ENCODE measurements at regions not wholly inside any gene's neighbourhood (a gene's known extent, or its start where the extent isn't known, plus 50 kb on each side); places are given as distances from the start of the nearest gene placed in this dataset.
A peak's percentile ranks its signal among the peaks of the same experiment; 100 is the strongest.

GRCh38 chr22:48053973-48054372 lies 1291.5 kb downstream of the TBC1D22A start:
- DNase-seq (no peak), ATAC-seq (replicated peaks) (no peak)
- Mint-ChIP-seq H3K4me3 (no peak overlapping the region), H3K9me3 (peaks cover 0 to under 1% of the 10 kb centered on the region in 2 donors), H3K4me1 (no peaks in the 10 kb centered on the region), H3K36me3 (peaks cover 0 to 3% of the 10 kb centered on the region in 2 donors), H3K27me3 (peaks cover 22 to 41% of the 10 kb centered on the region in 2 donors), H3K27ac (no peak overlapping the region)

DNA sequence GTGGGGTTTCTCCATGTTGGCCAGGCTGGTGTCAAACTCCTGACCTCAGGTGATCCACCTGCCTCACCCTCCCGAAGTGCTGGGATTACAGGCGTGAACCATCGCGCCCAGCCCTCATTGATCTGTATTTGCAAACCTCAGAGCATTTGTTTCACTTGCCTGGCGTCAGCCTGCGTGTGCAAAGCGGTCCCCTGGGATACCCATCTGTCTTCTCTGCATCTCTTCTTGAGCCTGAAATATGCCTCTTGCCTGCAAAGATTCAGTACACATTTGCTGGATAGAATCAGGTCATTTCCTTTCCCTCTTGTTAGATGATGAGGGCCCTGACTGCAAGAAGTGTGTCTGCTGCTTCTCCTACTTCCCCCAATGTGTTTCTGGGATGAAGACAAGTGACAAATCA lies 1291.0 kb downstream of the TBC1D22A start:
- no peak overlapping the region for H3K4me3 Mint-ChIP-seq
- H3K9me3 Mint-ChIP-seq, result no peaks in the 10 kb centered on the region
- H3K27me3 Mint-ChIP-seq, result peaks cover 26 to 40% of the 10 kb centered on the region in 2 donors
- DNase-seq (no peak), ATAC-seq (replicated peaks) (no peak)
- no peaks in the 10 kb centered on the region for H3K4me1 Mint-ChIP-seq
- no peak overlapping the region for H3K27ac Mint-ChIP-seq
- H3K36me3 Mint-ChIP-seq, result peaks cover 0 to 3% of the 10 kb centered on the region in 2 donors

DNA sequence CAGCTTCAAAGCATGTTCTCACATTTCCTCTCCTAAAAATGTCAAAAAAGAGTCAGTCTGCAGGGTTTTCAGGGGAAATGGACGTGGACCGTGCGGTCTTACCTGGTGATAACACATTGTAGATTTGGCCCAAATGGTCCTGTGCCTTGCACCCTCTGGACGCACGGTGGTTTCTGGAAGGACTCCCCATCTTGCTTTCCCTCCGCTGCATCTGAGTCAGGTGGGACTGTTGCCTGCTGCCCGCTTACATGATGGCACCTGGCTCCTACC lies 1290.1 kb downstream of the TBC1D22A start:
- H3K4me3 Mint-ChIP-seq, result no peak overlapping the region
- H3K27me3 Mint-ChIP-seq, result peaks cover 19 to 33% of the 10 kb centered on the region in 2 donors
- no peak for DNase-seq
- no peaks in the 10 kb centered on the region for H3K4me1 Mint-ChIP-seq
- H3K27ac Mint-ChIP-seq, result no peak overlapping the region
- no peak for ATAC-seq (replicated peaks)
- H3K9me3 Mint-ChIP-seq, result no peaks in the 10 kb centered on the region
- H3K36me3 Mint-ChIP-seq, result peaks cover 0 to 3% of the 10 kb centered on the region in 2 donors

- peaks cover 14 to 27% of the 10 kb centered on the region in 2 donors for H3K27me3 Mint-ChIP-seq
- peaks cover 0 to 2% of the 10 kb centered on the region in 2 donors for H3K36me3 Mint-ChIP-seq
- H3K4me3 Mint-ChIP-seq, result peak overlapping the region in 1 of 2 donors; percentile 42
- no peak for ATAC-seq (replicated peaks)
- H3K27ac Mint-ChIP-seq, result no peak overlapping the region
- no peaks in the 10 kb centered on the region for H3K9me3 Mint-ChIP-seq
- H3K4me1 Mint-ChIP-seq, result no peaks in the 10 kb centered on the region
- DNase-seq, result no peak
Observed at GRCh38 chr22:48051796-48052620, 1289.6 kb downstream of the TBC1D22A start.

DNA sequence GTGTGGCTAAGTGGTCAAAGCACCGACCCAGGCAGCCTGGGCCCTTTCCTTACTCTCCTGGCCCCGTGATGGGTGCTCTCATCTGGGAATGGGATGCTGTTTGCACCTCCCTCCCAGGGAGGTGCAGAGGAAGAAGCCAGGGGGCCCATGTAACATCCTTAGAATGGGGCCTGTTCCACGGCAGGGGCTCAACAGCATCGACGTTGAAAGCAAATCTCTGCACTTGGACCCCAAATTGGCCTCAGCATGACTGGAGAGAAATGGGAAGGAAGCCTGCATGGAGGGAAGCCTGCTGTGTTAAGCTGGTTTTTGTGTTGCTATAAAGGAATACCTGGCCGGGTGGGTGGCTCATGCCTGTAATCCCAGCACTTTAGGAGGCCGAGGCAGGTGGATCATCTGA lies 1288.4 kb downstream of the TBC1D22A start:
- Mint-ChIP-seq H3K4me3 (no peak overlapping the region), H3K27ac (no peak overlapping the region), H3K27me3 (peaks cover 10 to 28% of the 10 kb centered on the region in 2 donors), H3K9me3 (no peaks in the 10 kb centered on the region), H3K4me1 (peaks cover 0 to 3% of the 10 kb centered on the region in 2 donors), H3K36me3 (no peaks in the 10 kb centered on the region)
- DNase-seq (no peak), ATAC-seq (replicated peaks) (no peak)

DNA sequence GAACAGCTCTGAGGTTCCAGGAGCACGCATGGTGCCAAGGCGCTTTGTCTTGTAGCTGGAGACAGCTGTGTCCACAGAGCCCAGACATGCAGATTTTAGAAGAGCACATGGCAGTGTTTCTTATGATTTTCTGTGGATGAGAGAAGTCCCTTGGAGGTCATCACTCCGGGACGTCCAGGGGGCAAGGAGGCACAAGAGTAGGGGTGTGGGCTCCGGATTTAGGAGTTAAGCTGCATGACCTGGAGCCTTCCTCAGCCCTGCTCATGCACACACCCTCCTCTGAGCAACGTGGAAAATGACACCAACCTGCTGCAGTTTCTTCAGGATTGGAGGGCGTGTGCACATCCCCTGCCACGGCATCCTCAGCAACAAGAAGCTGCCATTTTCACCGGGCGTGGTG lies 1286.7 kb downstream of the TBC1D22A start:
- peaks cover 9 to 25% of the 10 kb centered on the region in 2 donors for H3K27me3 Mint-ChIP-seq
- ATAC-seq (replicated peaks), result no peak
- H3K4me3 Mint-ChIP-seq, result no peak overlapping the region
- H3K36me3 Mint-ChIP-seq, result no peaks in the 10 kb centered on the region
- H3K4me1 Mint-ChIP-seq, result peaks cover 0 to 8% of the 10 kb centered on the region in 2 donors
- no peak for DNase-seq
- H3K9me3 Mint-ChIP-seq, result no peaks in the 10 kb centered on the region
- H3K27ac Mint-ChIP-seq, result no peak overlapping the region

GRCh38 chr22:48047722-48048500 lies 1285.5 kb downstream of the TBC1D22A start:
- DNase-seq (no peak), ATAC-seq (replicated peaks) (no peak)
- H3K4me1 Mint-ChIP-seq, result peaks cover 0 to 8% of the 10 kb centered on the region in 2 donors
- H3K27me3 Mint-ChIP-seq, result peaks cover 14 to 21% of the 10 kb centered on the region in 2 donors
- H3K4me3 Mint-ChIP-seq, result no peak overlapping the region
- H3K9me3 Mint-ChIP-seq, result no peaks in the 10 kb centered on the region
- no peaks in the 10 kb centered on the region for H3K36me3 Mint-ChIP-seq
- no peak overlapping the region for H3K27ac Mint-ChIP-seq

DNA sequence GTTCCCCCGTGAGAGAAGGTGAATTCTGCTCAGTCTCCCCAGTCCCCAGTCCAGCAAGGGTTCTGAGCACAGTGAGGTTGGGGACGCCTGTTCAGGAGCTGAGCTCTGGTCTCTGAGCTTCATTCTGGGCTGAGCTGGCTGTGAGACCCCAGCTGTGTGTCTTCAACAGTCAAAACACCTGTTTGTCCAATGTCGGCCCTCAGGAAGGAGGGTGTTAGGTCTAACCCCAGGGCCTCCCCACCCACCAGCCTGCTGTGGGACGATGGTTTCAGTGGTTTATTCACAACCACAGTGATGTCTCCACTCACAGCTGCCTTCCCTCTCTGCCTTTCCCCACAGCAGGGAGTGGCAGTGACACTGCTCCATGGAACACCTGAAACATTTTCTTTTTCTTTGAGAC lies 1282.9 kb downstream of the TBC1D22A start:
- H3K27ac Mint-ChIP-seq, result no peak overlapping the region
- ATAC-seq (replicated peaks) (peak; percentile 87 to 89), DNase-seq (peak; percentile 27)
- H3K36me3 Mint-ChIP-seq, result peaks cover 0 to 4% of the 10 kb centered on the region in 2 donors
- H3K9me3 Mint-ChIP-seq, result peaks cover 0 to 4% of the 10 kb centered on the region in 2 donors
- no peak overlapping the region for H3K4me3 Mint-ChIP-seq
- peaks cover 0 to 8% of the 10 kb centered on the region in 2 donors for H3K4me1 Mint-ChIP-seq
- H3K27me3 Mint-ChIP-seq, result peaks cover 18 to 19% of the 10 kb centered on the region in 2 donors

DNA sequence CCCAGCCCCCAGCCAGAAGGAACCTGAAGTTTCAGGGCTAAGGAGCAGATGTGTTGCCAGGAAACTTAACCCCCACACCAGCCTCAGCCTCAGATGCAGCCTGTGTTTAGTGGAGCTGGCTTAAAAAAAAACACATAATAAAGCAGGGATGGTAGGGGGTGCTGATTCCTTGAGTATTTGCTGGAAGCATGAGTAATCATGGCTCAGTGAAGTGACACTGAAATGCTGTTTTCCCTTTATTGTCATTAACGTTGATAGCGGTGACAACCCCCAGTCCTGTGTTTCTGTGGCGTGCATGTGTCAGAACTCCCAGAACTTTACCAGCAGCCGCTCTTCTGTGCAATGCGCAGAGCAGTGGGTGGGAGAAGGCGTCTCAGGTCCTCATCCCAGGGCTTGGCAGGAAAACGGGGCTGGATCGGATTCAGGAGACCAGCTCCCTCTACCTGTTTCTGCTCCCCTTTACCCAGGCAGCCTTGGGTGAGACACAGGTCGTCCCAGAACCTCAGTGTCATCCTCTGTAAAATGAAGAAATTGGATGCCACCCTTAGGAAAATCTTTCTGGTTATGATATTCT lies 1282.1 kb downstream of the TBC1D22A start:
- peaks cover 0 to 8% of the 10 kb centered on the region in 2 donors for H3K4me1 Mint-ChIP-seq
- no peak overlapping the region for H3K4me3 Mint-ChIP-seq
- peaks cover 0 to 4% of the 10 kb centered on the region in 2 donors for H3K9me3 Mint-ChIP-seq
- H3K27ac Mint-ChIP-seq, result no peak overlapping the region
- H3K27me3 Mint-ChIP-seq, result peaks cover 12 to 19% of the 10 kb centered on the region in 2 donors
- ATAC-seq (replicated peaks), result no peak
- no peak for DNase-seq
- H3K36me3 Mint-ChIP-seq, result peaks cover 0 to 4% of the 10 kb centered on the region in 2 donors

DNA sequence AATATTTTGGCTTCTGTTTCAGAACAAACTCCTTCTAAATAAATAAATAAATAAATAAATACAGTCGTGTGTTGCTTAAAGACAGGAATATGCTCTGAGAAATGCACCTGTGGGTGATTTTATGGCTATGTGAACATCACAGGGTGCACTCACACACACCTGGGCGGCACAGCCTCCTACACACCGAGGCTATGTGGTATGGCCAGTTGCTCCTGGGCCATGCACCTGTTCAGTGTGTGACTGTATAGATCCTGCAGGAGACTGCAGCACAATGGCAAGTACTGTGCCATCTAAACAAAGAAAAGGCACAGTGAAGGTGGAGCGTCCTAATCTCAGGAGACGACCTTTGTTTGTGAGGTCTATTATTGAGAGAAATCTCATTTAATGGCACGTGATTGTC lies 1281.1 kb downstream of the TBC1D22A start:
- no peak for ATAC-seq (replicated peaks)
- Mint-ChIP-seq H3K27me3 (peaks cover 12 to 13% of the 10 kb centered on the region in 2 donors), H3K36me3 (peaks cover 0 to 4% of the 10 kb centered on the region in 2 donors), H3K9me3 (peaks cover 0 to 4% of the 10 kb centered on the region in 2 donors), H3K27ac (no peak overlapping the region), H3K4me3 (no peak overlapping the region), H3K4me1 (peaks cover 0 to 8% of the 10 kb centered on the region in 2 donors)
- DNase-seq, result no peak

DNA sequence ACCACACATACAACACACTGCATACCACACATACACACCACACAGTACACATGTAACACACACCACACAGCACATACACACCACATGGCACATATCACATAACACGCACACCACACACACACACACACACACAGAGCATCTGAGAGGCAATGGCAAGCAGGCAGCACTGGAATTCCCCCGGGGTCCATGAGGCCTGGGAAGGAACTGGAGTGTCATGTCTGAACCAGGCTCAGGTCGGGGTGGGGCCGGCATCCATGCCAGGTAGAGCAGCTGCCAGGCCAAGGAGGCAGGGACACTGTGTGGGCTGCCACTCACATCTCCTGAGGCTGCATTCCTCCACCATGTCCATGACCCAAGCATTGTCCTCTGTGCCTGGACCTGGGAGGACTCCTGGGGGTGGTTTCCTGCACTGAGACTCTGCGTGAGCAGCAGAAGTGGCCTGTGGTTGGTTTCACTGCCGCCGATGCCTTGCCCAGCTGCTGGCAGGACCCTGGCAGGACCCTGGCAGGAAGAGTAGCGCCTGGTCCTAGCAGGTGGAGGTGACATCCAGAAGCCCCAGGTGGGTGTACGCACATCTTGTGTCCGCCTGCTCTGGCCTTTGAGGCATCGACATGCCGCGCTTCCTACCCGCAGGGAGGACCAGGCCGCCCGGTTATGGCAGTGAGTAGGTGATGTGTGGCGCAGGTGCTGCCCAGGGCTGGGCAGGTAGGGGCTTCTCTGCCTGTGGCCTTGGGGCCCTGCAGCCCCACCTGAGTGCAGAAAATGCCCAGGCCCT lies 1280.4 kb downstream of the TBC1D22A start:
- Mint-ChIP-seq H3K4me1 (peaks cover 0 to 11% of the 10 kb centered on the region in 2 donors), H3K36me3 (peaks cover 0 to 4% of the 10 kb centered on the region in 2 donors), H3K9me3 (peaks cover 0 to 4% of the 10 kb centered on the region in 2 donors), H3K4me3 (no peak overlapping the region), H3K27ac (no peak overlapping the region), H3K27me3 (peaks cover 12 to 16% of the 10 kb centered on the region in 2 donors)
- no peak for ATAC-seq (replicated peaks)
- DNase-seq, result no peak

GRCh38 chr22:48039326-48039725 lies 1276.9 kb downstream of the TBC1D22A start:
- H3K4me1 Mint-ChIP-seq, result peaks cover 0 to 3% of the 10 kb centered on the region in 2 donors
- H3K9me3 Mint-ChIP-seq, result peaks cover 0 to 4% of the 10 kb centered on the region in 2 donors
- no peak overlapping the region for H3K27ac Mint-ChIP-seq
- ATAC-seq (replicated peaks) (no peak), DNase-seq (no peak)
- H3K27me3 Mint-ChIP-seq, result peaks cover 31% of the 10 kb centered on the region in 2 donors
- H3K4me3 Mint-ChIP-seq, result no peak overlapping the region
- peaks cover 0 to 4% of the 10 kb centered on the region in 2 donors for H3K36me3 Mint-ChIP-seq

- H3K9me3 Mint-ChIP-seq, result peaks cover 0 to 4% of the 10 kb centered on the region in 2 donors
- ATAC-seq (replicated peaks) (no peak), DNase-seq (no peak)
- peaks cover 0 to 3% of the 10 kb centered on the region in 2 donors for H3K4me1 Mint-ChIP-seq
- H3K36me3 Mint-ChIP-seq, result peaks cover 0 to 4% of the 10 kb centered on the region in 2 donors
- H3K4me3 Mint-ChIP-seq, result no peak overlapping the region
- H3K27ac Mint-ChIP-seq, result no peak overlapping the region
- peaks cover 23 to 24% of the 10 kb centered on the region in 2 donors for H3K27me3 Mint-ChIP-seq
Observed at GRCh38 chr22:48037618-48038017, 1275.2 kb downstream of the TBC1D22A start.

GRCh38 chr22:48035897-48036296 lies 1273.4 kb downstream of the TBC1D22A start:
- no peak overlapping the region for H3K27ac Mint-ChIP-seq
- H3K9me3 Mint-ChIP-seq, result no peaks in the 10 kb centered on the region
- no peaks in the 10 kb centered on the region for H3K36me3 Mint-ChIP-seq
- peaks cover 0 to 3% of the 10 kb centered on the region in 2 donors for H3K4me1 Mint-ChIP-seq
- H3K27me3 Mint-ChIP-seq, result peaks cover 19 to 24% of the 10 kb centered on the region in 2 donors
- H3K4me3 Mint-ChIP-seq, result no peak overlapping the region
- DNase-seq (no peak), ATAC-seq (replicated peaks) (no peak)
